Neural progenitor cell (in vitro differentiated cells): ENCODE measurements at regions not wholly inside any gene's neighbourhood (a gene's known extent, or its start where the extent isn't known, plus 50 kb on each side); places are given as distances from the start of the nearest gene placed in this dataset.

Experiments used
- DNase-seq: peaks from one replicate; pipeline ENCODE4 v3.0.0-alpha.2; 2016; ENCODE audit warnings: low spot score
- H2AFZ ChIP-seq: fragments of 200-600 bp; sonication (generic); replicated peaks from 2 replicates; pipeline ENCODE4 v1.6.1; 2016; ENCODE audit warnings: antibody characterized with exemption
- H3F3A ChIP-seq: fragments of 200-600 bp; sonication (generic); 2 replicates; pipeline ENCODE4 v1.6.1; 2016; ENCODE audit warnings: antibody characterized with exemption, low read depth
- H3K27ac ChIP-seq: fragments of 200-600 bp; sonication (generic); 2 replicates; pipeline ENCODE4 v1.5.1; 2016; ENCODE audit warnings: mild to moderate bottlenecking
- H3K27me3 ChIP-seq: fragments of 200-600 bp; sonication (generic); 2 replicates; pipeline ENCODE4 v1.6.1; 2016; ENCODE audit warnings: mild to moderate bottlenecking, moderate library complexity
- H3K36me3 ChIP-seq: fragments of 200-600 bp; sonication (generic); 2 replicates; pipeline ENCODE4 v1.5.1; 2016
- H3K4me1 ChIP-seq: fragments of 200-600 bp; sonication (generic); 2 replicates; pipeline ENCODE4 v1.6.1; 2016; ENCODE audit warnings: mixed run types
- H3K4me2 ChIP-seq: fragments of 200-600 bp; sonication (generic); 2 replicates; pipeline ENCODE4 v1.6.1; 2016
- H3K4me3 ChIP-seq: fragments of 200-600 bp; sonication (generic); 2 replicates; pipeline ENCODE4 v1.5.1; 2016
- H3K79me2 ChIP-seq: fragments of 200-600 bp; sonication (generic); 2 replicates; pipeline ENCODE4 v1.6.1; 2016; ENCODE audit warnings: low read depth
- H3K9ac ChIP-seq: fragments of 200-600 bp; sonication (generic); 2 replicates; pipeline ENCODE4 v1.6.1; 2016
- H3K9me3 ChIP-seq: fragments of 200-600 bp; sonication (generic); 2 replicates; pipeline ENCODE4 v1.5.1; 2016; ENCODE audit warnings: low read depth
- H4K20me1 ChIP-seq: fragments of 200-600 bp; sonication (generic); 2 replicates; pipeline ENCODE4 v1.6.1; 2016; ENCODE audit warnings: low read depth
- H3K27ac Mint-ChIP-seq: 3 replicates; pipeline ENCODE4 v1.8.0; 2021; ENCODE audit warnings: mixed read lengths
- H3K27me3 Mint-ChIP-seq: 2 replicates; pipeline ENCODE4 v1.8.0; 2022; ENCODE audit warnings: low read depth, mild to moderate bottlenecking, inconsistent platforms, moderate library complexity, mixed read lengths; ENCODE audit not compliant: insufficient read depth
- H3K36me3 Mint-ChIP-seq: 3 replicates; pipeline ENCODE4 v1.8.0; 2021; ENCODE audit warnings: mixed read lengths
- H3K4me1 Mint-ChIP-seq: 3 replicates; pipeline ENCODE4 v1.8.0; 2021; ENCODE audit warnings: mixed read lengths
- H3K4me3 Mint-ChIP-seq: 3 replicates; pipeline ENCODE4 v1.8.0; 2021; ENCODE audit warnings: mild to moderate bottlenecking, moderate library complexity, mixed read lengths
- H3K9me3 Mint-ChIP-seq: 3 replicates; pipeline ENCODE4 v1.8.0; 2020; ENCODE audit warnings: mixed read lengths
- CTCF ChIP-seq: fragments of 200-600 bp; sonication (generic); IDR thresholded peaks from 2 replicates; pipeline ENCODE4 v1.5.1; 2017; ENCODE audit warnings: antibody characterized with exemption, mild to moderate bottlenecking
- EZH2 ChIP-seq: fragments of 200-600 bp; sonication (generic); IDR thresholded peaks from 2 replicates; pipeline ENCODE4 v1.6.1; 2017; ENCODE audit warnings: antibody characterized with exemption, mild to moderate bottlenecking, moderate library complexity
- EZH2phosphoT487 ChIP-seq: fragments of 200-600 bp; sonication (generic); IDR thresholded peaks from 2 replicates; pipeline ENCODE4 v1.6.1; 2017; ENCODE audit warnings: antibody characterized with exemption

DNA sequence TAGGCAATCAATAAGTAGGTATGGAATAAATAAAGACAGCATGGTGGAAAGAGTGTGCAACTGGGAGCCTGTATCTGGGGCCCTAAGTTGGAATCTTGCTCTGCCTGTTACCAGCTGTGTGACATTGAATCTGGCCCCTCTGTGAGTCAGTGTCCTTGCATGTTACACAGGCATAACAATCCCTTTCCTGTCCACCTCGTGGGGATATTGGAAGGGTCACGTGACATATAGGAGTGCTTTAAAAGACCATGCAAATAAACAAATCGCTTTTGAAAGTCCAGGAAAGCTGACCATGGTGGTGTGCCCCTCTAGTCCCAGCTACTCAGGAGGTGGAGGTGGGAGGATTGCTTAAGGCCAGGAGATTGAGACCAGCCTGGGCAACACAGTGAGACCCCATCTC lies 51.1 kb upstream of the VRK1 start:
- H3K36me3 Mint-ChIP-seq, result no peaks in the 10 kb centered on the region
- H3K27me3 Mint-ChIP-seq, result peaks cover 12% of the 10 kb centered on the region

DNA sequence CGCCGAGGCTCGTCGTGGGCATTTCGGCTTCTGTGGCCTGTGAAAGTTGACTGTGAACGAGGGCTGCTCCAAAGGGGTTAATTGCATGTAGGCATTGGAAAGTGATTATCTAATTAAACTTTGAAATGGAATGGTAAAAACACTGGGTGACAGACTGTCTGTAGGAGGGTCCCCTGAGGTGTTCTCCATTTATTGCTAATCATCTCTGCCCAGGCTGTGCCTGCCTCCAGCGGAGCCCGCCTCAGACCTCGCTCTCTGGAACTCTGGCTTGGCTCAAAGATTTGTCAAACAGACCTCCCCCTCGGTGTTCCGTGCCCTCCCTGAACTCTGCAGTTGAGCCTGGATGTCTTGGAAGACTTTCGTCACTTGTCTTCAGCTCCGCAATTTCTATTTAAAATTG lies 50.2 kb upstream of the VRK1 start:
- Histone ChIP-seq H3K4me2 (no peak overlapping the region), H2AFZ (no peak overlapping the region), H3K36me3 (no peaks in the 10 kb centered on the region), H3K4me1 (no peaks in the 10 kb centered on the region), H4K20me1 (no peaks in the 10 kb centered on the region), H3K27me3 (peaks cover 2% of the 10 kb centered on the region), H3K9me3 (no peaks in the 10 kb centered on the region), H3K9ac (no peak overlapping the region), H3K79me2 (no peaks in the 10 kb centered on the region), H3K27ac (no peak overlapping the region), H3K4me3 (no peak overlapping the region), H3F3A (no peaks in the 10 kb centered on the region)
- DNase-seq, result no peak
- H3K4me1 Mint-ChIP-seq, result peaks cover 21% of the 10 kb centered on the region
- no peaks in the 10 kb centered on the region for H3K36me3 Mint-ChIP-seq
- no peak for TF ChIP-seq EZH2
- TF ChIP-seq EZH2phosphoT487, result no peak
- TF ChIP-seq CTCF, result no peak
- no peak overlapping the region for H3K4me3 Mint-ChIP-seq
- H3K9me3 Mint-ChIP-seq, result peaks cover 5% of the 10 kb centered on the region
- H3K27me3 Mint-ChIP-seq, result peaks cover 12% of the 10 kb centered on the region
- no peak overlapping the region for H3K27ac Mint-ChIP-seq

More for the DNA sequence above, 51.1 kb upstream of the VRK1 start:
- H3K4me2 ChIP-seq, result no peak overlapping the region
- no peaks in the 10 kb centered on the region for H3K79me2 ChIP-seq
- H3K4me1 ChIP-seq, result peaks cover 4% of the 10 kb centered on the region
- no peak overlapping the region for H3K9ac ChIP-seq
- peaks cover 7% of the 10 kb centered on the region for H3K27me3 ChIP-seq
- no peaks in the 10 kb centered on the region for H3K36me3 ChIP-seq
- H2AFZ ChIP-seq, result no peak overlapping the region
- H3F3A ChIP-seq, result no peaks in the 10 kb centered on the region
- H3K4me1 Mint-ChIP-seq, result peaks cover 24% of the 10 kb centered on the region
- H3K9me3 Mint-ChIP-seq, result peaks cover 5% of the 10 kb centered on the region
- no peak for DNase-seq
- H3K27ac ChIP-seq, result no peak overlapping the region
- H3K4me3 ChIP-seq, result no peak overlapping the region
- H4K20me1 ChIP-seq, result no peaks in the 10 kb centered on the region
- H3K9me3 ChIP-seq, result no peaks in the 10 kb centered on the region
- H3K4me3 Mint-ChIP-seq, result no peak overlapping the region
- TF ChIP-seq EZH2phosphoT487 (no peak), EZH2 (no peak), CTCF (no peak)
- H3K27ac Mint-ChIP-seq, result no peak overlapping the region
